ENCODE measurements at regions not wholly inside any gene's neighbourhood (a gene's known extent, or its start where the extent isn't known, plus 50 kb on each side); places are given as distances from the start of the nearest gene placed in this dataset.

DNA sequence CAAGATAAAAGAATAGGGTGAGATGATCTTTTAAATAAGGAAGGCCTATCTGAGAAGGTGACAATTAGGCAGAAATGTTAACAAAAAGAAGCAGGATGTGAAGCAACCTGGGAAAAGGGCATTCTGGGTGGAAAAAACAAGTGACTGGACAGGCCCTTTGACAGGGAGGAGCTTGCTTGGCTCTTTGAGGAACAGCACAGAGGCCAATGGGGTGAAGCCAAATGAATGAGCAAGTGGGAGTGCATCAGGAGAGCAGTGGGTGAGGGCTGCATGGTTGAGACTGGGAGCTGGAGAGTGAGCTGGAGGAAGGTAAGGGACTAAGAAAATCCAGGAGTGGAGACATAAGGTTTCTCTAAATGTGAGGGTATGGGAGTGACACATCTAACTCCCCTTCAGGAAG lies 126.9 kb downstream of the TDRD15 start:
- H3K9me3 ChIP-seq (replicated peaks in 1 of 11) = no peaks in the 10 kb centered on the region
- no peak overlapping the region for H3K4me3 ChIP-seq
- H3K27me3 ChIP-seq = no peaks in the 10 kb centered on the region
- H4K20me1 ChIP-seq = no peaks in the 10 kb centered on the region
- peaks cover 7 to 22% (median 13%) of the 10 kb centered on the region in 10 experiments for H3K4me1 ChIP-seq
- H3K27ac ChIP-seq = no peak overlapping the region
- TF ChIP-seq Cebpa-rat (IDR thresholded peaks at IDR 0.05) = no peak
- H3K9ac ChIP-seq = no peak overlapping the region
- H3K4me2 ChIP-seq = peak overlapping the region in 2 of 11 experiments; percentile 25 to 26; a peak in 2 of 22 replicates
- no peaks in the 10 kb centered on the region for H3K36me3 ChIP-seq

DNA sequence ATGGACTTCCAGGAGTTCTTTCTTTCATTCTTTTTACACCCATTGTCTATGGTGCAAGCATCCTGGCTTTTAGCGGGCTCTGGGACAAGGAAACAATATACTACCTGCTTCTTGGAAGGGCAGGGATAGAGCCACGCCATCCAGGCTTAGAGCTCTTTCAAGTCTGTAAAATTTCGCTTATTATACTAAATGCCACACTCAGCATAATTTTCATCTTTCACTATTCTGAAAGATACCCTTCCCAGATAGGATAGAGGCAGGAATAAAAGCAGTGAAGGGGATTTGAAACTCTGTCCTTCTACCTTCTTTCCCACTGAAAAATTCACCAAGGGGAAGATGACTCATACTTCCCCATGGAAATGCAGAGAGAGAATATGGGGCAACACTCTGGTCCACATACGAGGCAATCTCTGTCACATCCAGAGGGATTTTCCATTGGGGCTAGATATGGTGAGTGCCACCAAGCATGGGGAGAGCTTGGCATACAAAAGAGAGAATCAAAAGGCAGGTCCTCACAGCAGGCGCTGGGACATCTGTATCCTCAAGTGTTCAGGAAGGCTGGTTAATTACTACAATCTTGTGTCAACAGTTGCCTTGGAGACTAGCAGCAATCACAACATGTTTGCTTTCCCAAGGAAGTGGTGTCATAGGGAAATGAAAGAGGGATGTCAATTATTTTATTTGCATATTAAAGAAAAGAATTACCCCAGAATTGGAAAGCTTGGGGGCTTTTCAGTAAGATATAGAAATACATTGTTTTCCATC lies 127.6 kb downstream of the TDRD15 start:
- Histone ChIP-seq H3K4me2 (peak overlapping the region in 7 of 11 experiments; percentile 15 to 32 (median 25); a peak in 10 of 22 replicates), H3K4me1 (peaks cover 14 to 27% (median 21%) of the 10 kb centered on the region in 10 experiments), H3K9me3 (replicated peaks in 1 of 11) (no peaks in the 10 kb centered on the region), H3K27ac (peak overlapping the region in 2 of 11 experiments; percentile 1 to 34; a peak in 2 of 22 replicates), H3K9ac (no peak overlapping the region), H3K36me3 (no peaks in the 10 kb centered on the region), H3K4me3 (no peak overlapping the region), H4K20me1 (no peaks in the 10 kb centered on the region), H3K27me3 (no peaks in the 10 kb centered on the region)
- no peak; a peak in 1 of 22 replicates for TF ChIP-seq Cebpa-rat (IDR thresholded peaks at IDR 0.05)

GRCh38 chr2:21253311-21254027 lies 129.7 kb downstream of the TDRD15 start:
- no peak overlapping the region for H3K4me2 ChIP-seq
- H3K9me3 ChIP-seq (replicated peaks in 1 of 11) = no peaks in the 10 kb centered on the region
- H3K27ac ChIP-seq = peak overlapping the region in 2 of 11 experiments; percentile 4 to 80; a peak in 3 of 22 replicates
- no peaks in the 10 kb centered on the region for H3K36me3 ChIP-seq
- H4K20me1 ChIP-seq = no peaks in the 10 kb centered on the region
- H3K27me3 ChIP-seq = no peaks in the 10 kb centered on the region
- no peak overlapping the region for H3K9ac ChIP-seq
- TF ChIP-seq Cebpa-rat (IDR thresholded peaks at IDR 0.05) = no peak
- peaks cover 24 to 37% (median 31%) of the 10 kb centered on the region in 10 experiments for H3K4me1 ChIP-seq
- no peak overlapping the region for H3K4me3 ChIP-seq

DNA sequence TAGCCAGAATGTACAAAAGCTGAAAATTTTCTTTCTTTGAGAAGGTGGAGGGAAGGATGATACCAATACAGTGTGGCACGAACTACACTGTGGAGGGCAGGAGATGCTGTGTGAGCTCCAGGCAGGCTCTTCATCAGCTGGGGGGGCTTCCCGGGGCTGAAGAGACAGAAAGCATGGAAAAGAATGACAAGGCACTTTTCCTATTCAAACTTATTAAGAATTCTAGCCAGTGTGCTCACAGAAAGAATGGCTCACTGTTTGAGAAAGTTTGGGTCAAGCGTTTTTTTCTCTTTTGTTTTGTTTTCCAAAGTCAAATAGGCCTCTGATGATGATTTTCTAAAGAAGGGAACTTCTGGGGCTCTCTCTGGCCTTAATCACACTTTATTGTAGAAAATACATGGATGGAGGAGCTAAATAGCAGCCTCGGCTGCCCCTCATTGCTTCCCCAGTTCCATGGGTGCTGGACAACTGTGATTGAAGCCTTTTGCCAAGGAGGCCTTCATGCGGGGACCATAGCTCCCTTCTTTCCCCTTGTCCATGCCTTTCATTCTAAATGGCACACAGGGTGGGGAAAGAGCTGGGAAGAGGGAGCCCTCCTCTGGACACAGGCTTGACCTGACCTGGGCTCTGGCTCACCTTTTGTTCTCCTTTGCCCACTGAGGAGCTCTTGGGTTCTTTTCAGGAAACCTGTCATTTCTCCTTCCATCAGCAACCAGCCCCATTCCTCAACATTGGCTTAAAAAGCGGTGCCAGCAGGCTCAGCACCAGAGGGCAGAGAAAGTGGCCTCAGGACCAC lies 130.6 kb downstream of the TDRD15 start:
- Histone ChIP-seq H3K27ac (peak overlapping the region in 10 of 11 experiments; percentile 14 to 84 (median 78); a peak in 15 of 22 replicates), H3K9me3 (replicated peaks in 1 of 11) (no peaks in the 10 kb centered on the region), H3K4me3 (no peak overlapping the region), H3K27me3 (no peaks in the 10 kb centered on the region), H3K4me1 (peaks cover 30 to 40% (median 34%) of the 10 kb centered on the region in 10 experiments), H3K36me3 (no peaks in the 10 kb centered on the region), H3K9ac (no peak overlapping the region), H3K4me2 (peak overlapping the region in 4 of 11 experiments; percentile 65 to 80 (median 78); a peak in 2 of 22 replicates), H4K20me1 (no peaks in the 10 kb centered on the region)
- TF ChIP-seq Cebpa-rat (IDR thresholded peaks at IDR 0.05) = no peak

GRCh38 chr2:21256006-21256405 lies 132.2 kb downstream of the TDRD15 start:
- Histone ChIP-seq H3K9ac (peak overlapping the region in 9 of 11 experiments; percentile 25 to 66 (median 42); a peak in 13 of 22 replicates), H3K4me1 (peaks cover 31 to 44% (median 37%) of the 10 kb centered on the region in 10 experiments), H3K27me3 (no peaks in the 10 kb centered on the region), H3K4me3 (no peak overlapping the region), H3K4me2 (peak overlapping the region; percentile 63 to 80 (median 71)), H3K9me3 (replicated peaks in 1 of 11) (no peaks in the 10 kb centered on the region), H3K27ac (peak overlapping the region; percentile 56 to 84 (median 77); a peak in 21 of 22 replicates), H3K36me3 (no peaks in the 10 kb centered on the region), H4K20me1 (no peaks in the 10 kb centered on the region)
- TF ChIP-seq Cebpa-rat (IDR thresholded peaks at IDR 0.05) = no peak

DNA sequence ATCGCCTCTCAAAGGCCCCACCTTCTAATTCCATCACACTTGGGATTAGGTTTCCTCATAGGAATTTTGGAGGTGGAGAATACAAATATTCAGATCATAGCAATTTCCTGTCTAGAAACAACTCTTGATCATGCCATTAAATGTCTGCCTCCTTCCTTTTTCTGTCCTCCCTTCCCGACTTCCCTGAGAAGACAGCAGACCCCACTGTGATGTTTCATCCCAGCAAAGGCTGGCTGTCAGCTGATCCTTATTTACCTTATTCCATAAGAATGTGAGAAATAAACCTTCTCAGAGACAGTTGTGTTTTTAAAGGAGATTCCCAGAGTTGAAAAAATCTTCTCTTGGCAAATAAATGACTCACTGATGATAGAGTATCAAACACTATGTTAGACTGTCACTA lies 133.9 kb downstream of the TDRD15 start:
- Histone ChIP-seq H3K36me3 (no peaks in the 10 kb centered on the region), H3K9ac (no peak overlapping the region), H3K27ac (peak overlapping the region in 6 of 11 experiments; percentile 74 to 84 (median 79); a peak in 6 of 22 replicates), H3K4me3 (no peak overlapping the region), H3K27me3 (no peaks in the 10 kb centered on the region), H3K4me1 (peaks cover 24 to 38% (median 36%) of the 10 kb centered on the region in 10 experiments), H3K9me3 (replicated peaks in 1 of 11) (no peaks in the 10 kb centered on the region), H3K4me2 (peak overlapping the region in 3 of 11 experiments; percentile 5 to 78 (median 65); a peak in 3 of 22 replicates), H4K20me1 (no peaks in the 10 kb centered on the region)
- TF ChIP-seq Cebpa-rat (IDR thresholded peaks at IDR 0.05) = no peak

DNA sequence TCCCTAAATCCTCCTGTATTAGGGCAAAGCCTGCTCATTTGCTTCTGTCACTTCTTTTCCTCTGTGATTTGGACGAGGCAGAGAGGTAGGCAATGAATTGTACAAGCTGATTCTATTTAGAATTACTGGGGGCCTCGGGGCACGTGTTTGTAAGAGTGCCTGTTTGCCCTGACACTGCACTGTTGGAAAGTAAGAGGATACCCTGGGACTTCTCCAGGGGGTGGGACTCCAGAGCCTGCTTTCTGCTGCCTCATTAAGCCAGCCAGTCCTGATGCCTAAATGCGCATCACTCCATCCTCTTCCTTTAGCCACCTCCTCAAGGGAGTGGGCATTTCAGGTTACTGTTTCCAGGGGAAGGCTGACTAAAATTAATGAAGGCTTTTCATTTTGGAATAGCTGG lies 134.3 kb downstream of the TDRD15 start:
- H3K27ac ChIP-seq = peak overlapping the region in 3 of 11 experiments; percentile 74 to 84 (median 83); a peak in 1 of 22 replicates
- no peaks in the 10 kb centered on the region for H4K20me1 ChIP-seq
- peaks cover 24 to 38% (median 36%) of the 10 kb centered on the region in 10 experiments for H3K4me1 ChIP-seq
- H3K9me3 ChIP-seq (replicated peaks in 1 of 11) = no peaks in the 10 kb centered on the region
- no peak overlapping the region for H3K4me3 ChIP-seq
- no peaks in the 10 kb centered on the region for H3K36me3 ChIP-seq
- no peaks in the 10 kb centered on the region for H3K27me3 ChIP-seq
- TF ChIP-seq Cebpa-rat (IDR thresholded peaks at IDR 0.05) = no peak
- H3K9ac ChIP-seq = no peak overlapping the region
- no peak overlapping the region for H3K4me2 ChIP-seq

GRCh38 chr2:21260311-21260710 lies 136.5 kb downstream of the TDRD15 start:
- no peak for TF ChIP-seq Cebpa-rat (IDR thresholded peaks at IDR 0.05)
- H3K9ac ChIP-seq = no peak overlapping the region
- H3K4me1 ChIP-seq = peaks cover 19 to 34% (median 30%) of the 10 kb centered on the region in 10 experiments
- no peak overlapping the region for H3K4me2 ChIP-seq
- H3K27me3 ChIP-seq = no peaks in the 10 kb centered on the region
- no peak overlapping the region for H3K4me3 ChIP-seq
- no peaks in the 10 kb centered on the region for H3K9me3 ChIP-seq (replicated peaks in 1 of 11)
- H3K36me3 ChIP-seq = no peaks in the 10 kb centered on the region
- no peak overlapping the region for H3K27ac ChIP-seq
- H4K20me1 ChIP-seq = no peaks in the 10 kb centered on the region
